Right lobe of liver (tissue), 6 donors: ENCODE measurements at regions not wholly inside any gene's neighbourhood (a gene's known extent, or its start where the extent isn't known, plus 50 kb on each side); places are given as distances from the start of the nearest gene placed in this dataset.
"Not testable (repeated sequence)": the region's sequence is repeated elsewhere in the genome, so short reads cannot be mapped to it uniquely, and the experiment has no call there.

ENCODE experiments used
- ATAC-seq, 4 donors: fragments of 200-7000 bp; cut with Tn5 transposase; one replicate each; pipeline ENCODE4 v1.9.1; 2020; ENCODE audit warnings: mild to moderate bottlenecking in 4 of 4, moderate library complexity in 4 of 4
- DNase-seq, 3 donors: peaks; one replicate each; pipeline ENCODE4 v3.0.0-alpha.2; 2020
- H3K27ac ChIP-seq, 3 donors: fragments of 200-600 bp; one replicate each; pipeline ENCODE4 v1.8.0; 2022
- H3K27me3 ChIP-seq, 2 donors: fragments of 200-600 bp; one replicate each; pipeline ENCODE4 v1.8.0; 2022
- H3K36me3 ChIP-seq, 4 donors: fragments of 200-600 bp; sonication (generic) in 1 of 4; one replicate each; pipeline versions ENCODE4 v1.5.1 to v1.8.0; 2017 to 2022; ENCODE audit warnings: control low read depth in 1 of 4
- H3K4me1 ChIP-seq, 4 donors: fragments of 200-600 bp; sonication (generic) in 1 of 4; one replicate each; pipeline versions ENCODE4 v1.5.1 to v1.8.0; 2017 to 2022; ENCODE audit warnings: control low read depth in 1 of 4
- H3K4me3 ChIP-seq, 3 donors: fragments of 200-600 bp; one replicate each; pipeline ENCODE4 v1.8.0; 2022
- H3K9me3 ChIP-seq, 4 donors: fragments of 200-600 bp; sonication (generic) in 1 of 4; one replicate each; pipeline versions ENCODE4 v1.5.1 to v1.8.0; 2017 to 2022; ENCODE audit warnings: control low read depth in 1 of 4
- POLR2A ChIP-seq: fragments of 450-650 bp; IDR thresholded peaks from one replicate; pipeline ENCODE4 v1.6.1; 2017; ENCODE audit warnings: antibody characterized with exemption, mild to moderate bottlenecking
- WGBS: methylation state at CpG from one replicate; pipeline ENCODE4 v1.1.6; 2018; ENCODE audit warnings: low coverage, low lambda C conversion rate; ENCODE audit not compliant: insufficient coverage; ENCODE audit errors: missing lambda C conversion rate; 5-methylcytosine and 5-hydroxymethylcytosine counted together
- intact Hi-C, 2 donors: fragments of 100-400 bp; cut with DNase I; formaldehyde crosslinking; loops; one replicate each; pipeline versions ENCODE4 v1.11.2 to v1.14.1; 2022
- TF ChIP-seq, protein P1 (sequence below), 4 donors: fragments of 200-600 bp in 3 of 4; fragments of 450-650 bp in 1 of 4; IDR thresholded peaks; one replicate each; pipeline versions ENCODE4 v1.5.1 to v1.8.0; 2016 to 2022; ENCODE audit warnings: antibody characterized with exemption in 4 of 4, mild to moderate bottlenecking in 2 of 4
- donor health status: DM: no; HTN: yes; CAD: no.
- donor health status: DM: no; HTN: no; CAD: no.
- donor health status: DM: no; HTN: no; CAD: no.
- donor health status: DM: no; HTN: yes; CAD: no.
- donor health status: DM: no; HTN: yes; CAD: no.

DNA sequence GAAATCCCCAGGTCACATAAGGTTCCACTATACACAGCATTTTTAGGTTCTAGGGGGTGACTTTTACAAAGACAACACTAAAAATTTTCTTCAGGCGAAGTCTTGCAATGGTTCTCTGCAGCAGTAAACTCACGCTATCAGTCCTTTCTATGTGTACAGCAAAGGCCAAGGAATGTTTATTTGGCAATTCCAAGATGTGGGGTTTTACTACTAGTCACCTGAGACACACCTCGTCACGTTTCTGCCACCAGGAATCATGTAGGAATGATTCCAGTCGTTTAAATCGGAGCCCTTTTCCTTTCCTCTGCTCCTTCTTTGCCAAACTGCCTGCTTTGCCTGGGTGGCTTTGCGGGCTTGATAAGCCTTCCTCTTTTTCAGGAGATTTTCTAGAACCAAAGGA lies 75.9 kb upstream of the ENPEP start:
- ATAC-seq (no peak), DNase-seq (no peak)
- Histone ChIP-seq H3K4me1 (peaks cover 0 to 4% (median 0%) of the 10 kb centered on the region in 4 donors), H3K36me3 (no peaks in the 10 kb centered on the region), H3K4me3 (no peak overlapping the region), H3K9me3 (no peaks in the 10 kb centered on the region), H3K27me3 (no peaks in the 10 kb centered on the region), H3K27ac (no peak overlapping the region)
- WGBS = 79% methylated on average over 7 of the region's 7 CpGs
- intact Hi-C loops = no loop called here
- TF ChIP-seq, protein P1, sequence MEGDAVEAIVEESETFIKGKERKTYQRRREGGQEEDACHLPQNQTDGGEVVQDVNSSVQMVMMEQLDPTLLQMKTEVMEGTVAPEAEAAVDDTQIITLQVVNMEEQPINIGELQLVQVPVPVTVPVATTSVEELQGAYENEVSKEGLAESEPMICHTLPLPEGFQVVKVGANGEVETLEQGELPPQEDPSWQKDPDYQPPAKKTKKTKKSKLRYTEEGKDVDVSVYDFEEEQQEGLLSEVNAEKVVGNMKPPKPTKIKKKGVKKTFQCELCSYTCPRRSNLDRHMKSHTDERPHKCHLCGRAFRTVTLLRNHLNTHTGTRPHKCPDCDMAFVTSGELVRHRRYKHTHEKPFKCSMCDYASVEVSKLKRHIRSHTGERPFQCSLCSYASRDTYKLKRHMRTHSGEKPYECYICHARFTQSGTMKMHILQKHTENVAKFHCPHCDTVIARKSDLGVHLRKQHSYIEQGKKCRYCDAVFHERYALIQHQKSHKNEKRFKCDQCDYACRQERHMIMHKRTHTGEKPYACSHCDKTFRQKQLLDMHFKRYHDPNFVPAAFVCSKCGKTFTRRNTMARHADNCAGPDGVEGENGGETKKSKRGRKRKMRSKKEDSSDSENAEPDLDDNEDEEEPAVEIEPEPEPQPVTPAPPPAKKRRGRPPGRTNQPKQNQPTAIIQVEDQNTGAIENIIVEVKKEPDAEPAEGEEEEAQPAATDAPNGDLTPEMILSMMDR (IDR thresholded peaks at IDR 0.05) = no peak

DNA sequence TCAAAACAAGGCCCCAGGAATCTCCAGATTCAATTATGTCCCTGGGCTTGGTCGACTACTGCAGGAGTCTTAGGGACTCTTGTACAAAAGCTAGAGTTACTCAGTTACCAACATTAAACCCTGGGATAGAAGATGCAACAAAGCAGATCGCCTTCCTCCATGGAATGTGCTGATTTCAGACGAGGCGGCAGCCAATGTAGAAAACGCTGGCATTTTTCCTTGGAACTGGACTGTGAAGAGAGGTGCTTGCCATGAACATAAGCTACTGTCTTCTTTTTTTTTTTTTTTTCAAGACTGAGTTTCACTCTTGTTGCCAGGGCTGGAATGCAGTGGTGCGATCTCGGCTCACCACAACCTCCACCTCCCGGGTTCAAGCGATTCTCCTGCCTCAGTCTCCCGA lies 76.9 kb upstream of the ENPEP start:
- H3K27me3 ChIP-seq, intact Hi-C loops, DNase-seq, ATAC-seq, H3K9me3 ChIP-seq, H3K27ac ChIP-seq, H3K4me3 ChIP-seq, H3K36me3 ChIP-seq: not testable (repeated sequence)
- 81% methylated on average over 10 of the region's 10 CpGs for WGBS
- H3K4me1 ChIP-seq = peaks cover 0 to 13% (median 3%) of the 10 kb centered on the region in 4 donors

DNA sequence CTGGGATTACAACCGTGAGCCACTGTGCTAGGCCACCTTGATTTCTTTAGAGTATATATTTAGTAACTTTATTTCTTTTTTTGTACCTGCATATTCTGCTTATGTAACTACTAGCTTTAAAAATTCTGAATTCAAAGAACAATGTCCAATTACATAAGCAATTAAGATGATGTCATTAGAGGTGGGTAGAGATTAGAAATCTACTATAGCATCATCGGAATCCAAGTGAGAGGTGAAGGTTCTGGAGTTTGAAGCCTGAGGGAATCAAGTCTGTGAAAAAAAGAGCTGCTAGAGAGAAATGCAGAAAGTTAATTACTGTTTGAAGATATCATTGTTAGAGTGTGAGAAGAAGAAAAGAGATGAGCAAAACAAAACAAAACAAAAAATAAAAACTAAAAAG lies 79.0 kb upstream of the ENPEP start:
- Histone ChIP-seq H3K9me3 (no peaks in the 10 kb centered on the region), H3K27me3 (no peaks in the 10 kb centered on the region), H3K4me1 (peaks cover 0 to 17% (median 4%) of the 10 kb centered on the region in 4 donors), H3K4me3 (no peak overlapping the region), H3K27ac (no peak overlapping the region), H3K36me3 (no peaks in the 10 kb centered on the region)
- ATAC-seq (no peak), DNase-seq (no peak)
- no peak for TF ChIP-seq POLR2A
- TF ChIP-seq, protein P1 (IDR thresholded peaks at IDR 0.05) = no peak
- 83% methylated on average over 2 of the region's 2 CpGs for WGBS
- intact Hi-C loops = no loop called here

DNA sequence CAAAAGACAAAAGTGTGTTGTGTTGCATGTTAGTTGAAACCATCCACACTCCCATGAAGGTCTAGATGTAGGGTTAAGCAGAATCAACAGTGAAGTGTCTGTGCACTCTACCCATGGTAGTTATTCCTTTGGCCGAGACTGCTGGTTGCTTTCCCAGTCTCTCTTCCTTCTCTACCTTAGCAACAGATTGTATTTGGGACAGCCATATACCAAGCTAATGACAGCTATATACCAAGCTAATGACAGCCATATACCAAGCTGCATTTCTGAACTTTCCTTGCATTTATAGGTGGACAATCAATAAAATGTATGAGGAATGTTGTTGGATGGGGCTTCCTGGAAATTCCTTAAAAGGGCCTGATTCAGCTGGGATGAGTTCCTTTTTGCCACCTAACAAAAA lies 80.5 kb upstream of the ENPEP start:
- no peak overlapping the region for H3K27ac ChIP-seq
- H3K27me3 ChIP-seq = no peaks in the 10 kb centered on the region
- H3K9me3 ChIP-seq = no peaks in the 10 kb centered on the region
- H3K36me3 ChIP-seq = no peaks in the 10 kb centered on the region
- ATAC-seq (peak in 3 of 4 donors; percentile 34 to 38 (median 36)), DNase-seq (no peak)
- TF ChIP-seq POLR2A = no peak
- TF ChIP-seq, protein P1 (IDR thresholded peaks at IDR 0.05) = no peak
- intact Hi-C loops = no loop called here
- peaks cover 0 to 17% (median 4%) of the 10 kb centered on the region in 4 donors for H3K4me1 ChIP-seq
- WGBS = 82% methylated on average over 1 of the region's 1 CpG
- H3K4me3 ChIP-seq = no peak overlapping the region

DNA sequence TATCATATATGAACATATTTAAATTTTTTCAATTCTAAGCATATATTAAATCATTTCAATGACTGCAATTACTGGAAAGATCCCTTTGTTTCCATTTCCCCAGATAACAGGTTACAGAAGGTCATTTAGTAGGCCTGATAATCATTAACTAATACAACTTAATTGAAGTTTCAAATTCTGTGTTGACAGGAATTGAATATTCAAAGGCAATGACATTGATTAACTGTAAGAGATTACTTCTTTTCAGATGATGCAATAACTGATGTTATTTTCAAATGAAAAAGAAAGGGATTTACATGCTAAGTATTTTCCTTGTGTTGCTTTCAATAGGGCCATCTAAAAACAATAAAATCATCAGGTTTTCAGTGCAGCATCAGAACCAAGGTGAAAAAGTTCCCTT lies 81.1 kb upstream of the ENPEP start:
- peak; percentile 54 to 90 (median 82) for ATAC-seq
- intact Hi-C loops = no loop called here
- peaks cover 0 to 17% (median 4%) of the 10 kb centered on the region in 4 donors for H3K4me1 ChIP-seq
- DNase-seq = no peak
- no peaks in the 10 kb centered on the region for H3K36me3 ChIP-seq
- TF ChIP-seq, protein P1 (IDR thresholded peaks at IDR 0.05) = no peak
- no peak for TF ChIP-seq POLR2A
- no peaks in the 10 kb centered on the region for H3K9me3 ChIP-seq
- H3K4me3 ChIP-seq = no peak overlapping the region
- H3K27ac ChIP-seq = no peak overlapping the region
- no peaks in the 10 kb centered on the region for H3K27me3 ChIP-seq
